OCI-LY3 (cell line): ENCODE measurements at regions not wholly inside any gene's neighbourhood (a gene's known extent, or its start where the extent isn't known, plus 50 kb on each side); places are given as distances from the start of the nearest gene placed in this dataset.

Experiments used
- H2AFZ ChIP-seq: fragments of 200-600, 300-600 bp; shearing (Covaris generic); 2 replicates; pipeline ENCODE4 v1.6.0; 2014; ENCODE audit warnings: antibody characterized with exemption, low read depth, low read length
- H3K27ac ChIP-seq: fragments of 200-600, 300-600 bp; sonication (generic); 2 replicates; pipeline ENCODE4 v1.5.1; 2014; ENCODE audit warnings: mild to moderate bottlenecking, low read length, moderate library complexity, mixed read lengths
- H3K27me3 ChIP-seq: fragments of 200-600, 300-600 bp; sonication (generic); 2 replicates; pipeline ENCODE4 v1.6.1; 2014; ENCODE audit warnings: low read depth, low read length, mixed read lengths
- H3K36me3 ChIP-seq: fragments of 200-600, 300-600 bp; sonication (generic); replicated peaks from 2 replicates; pipeline ENCODE3; 2014; ENCODE audit warnings: low read depth, low read length, mixed read lengths
- H3K4me1 ChIP-seq: fragments of 300-600, 200-600 bp; sonication (generic); 2 replicates; pipeline ENCODE4 v1.6.1; 2014; ENCODE audit warnings: low read length, mixed read lengths
- H3K4me2 ChIP-seq: fragments of 200-600, 300-600 bp; sonication (generic); 2 replicates; pipeline ENCODE4 v1.6.1; 2014; ENCODE audit warnings: low read length, mixed read lengths
- H3K4me3 ChIP-seq: fragments of 300-600, 200-600 bp; sonication (generic); 2 replicates; pipeline ENCODE4 v1.5.1; 2014; ENCODE audit warnings: antibody characterized with exemption, mild to moderate bottlenecking, low read length, moderate library complexity
- H3K79me2 ChIP-seq: fragments of 300-600, 200-600 bp; shearing (Covaris generic); 2 replicates; pipeline ENCODE4 v1.6.1; 2014; ENCODE audit warnings: mild to moderate bottlenecking, low read length, mixed read lengths
- H3K9ac ChIP-seq: fragments of 300-600, 200-600 bp; shearing (Covaris generic); 2 replicates; pipeline ENCODE4 v1.6.0; 2014; ENCODE audit warnings: mild to moderate bottlenecking, low read length, moderate library complexity
- H3K9me3 ChIP-seq: fragments of 200-600, 300-600 bp; shearing (Covaris generic); 2 replicates; pipeline ENCODE4 v1.6.1; 2014; ENCODE audit warnings: low read length, mixed read lengths; ENCODE audit not compliant: insufficient read depth
- H4K20me1 ChIP-seq: fragments of 200-600, 300-600 bp; sonication (generic); 2 replicates; pipeline ENCODE4 v1.6.1; 2016; ENCODE audit warnings: low read length, mixed read lengths; ENCODE audit not compliant: insufficient read depth
- EZH2phosphoT487 ChIP-seq: fragments of 200-600 bp; shearing (Covaris generic); IDR thresholded peaks from 2 replicates; pipeline ENCODE4 v1.6.1; 2018; ENCODE audit warnings: antibody characterized with exemption, mixed run types, low read depth
- TF ChIP-seq, protein P1 (sequence below): fragments of 200-600, 300-600 bp; sonication (generic); IDR thresholded peaks from 2 replicates; pipeline ENCODE4 v1.5.1; 2014; ENCODE audit warnings: antibody characterized with exemption, low read length, low read depth

- no peak overlapping the region for H2AFZ ChIP-seq
- no peaks in the 10 kb centered on the region for H3K9me3 ChIP-seq
- no peaks in the 10 kb centered on the region for H3K36me3 ChIP-seq
- no peaks in the 10 kb centered on the region for H3K79me2 ChIP-seq
- H3K4me1 ChIP-seq = peaks cover 14% of the 10 kb centered on the region; the same call in 1 of the 2 replicates
- H3K27me3 ChIP-seq = peaks cover 27% of the 10 kb centered on the region
- TF ChIP-seq, protein P1, sequence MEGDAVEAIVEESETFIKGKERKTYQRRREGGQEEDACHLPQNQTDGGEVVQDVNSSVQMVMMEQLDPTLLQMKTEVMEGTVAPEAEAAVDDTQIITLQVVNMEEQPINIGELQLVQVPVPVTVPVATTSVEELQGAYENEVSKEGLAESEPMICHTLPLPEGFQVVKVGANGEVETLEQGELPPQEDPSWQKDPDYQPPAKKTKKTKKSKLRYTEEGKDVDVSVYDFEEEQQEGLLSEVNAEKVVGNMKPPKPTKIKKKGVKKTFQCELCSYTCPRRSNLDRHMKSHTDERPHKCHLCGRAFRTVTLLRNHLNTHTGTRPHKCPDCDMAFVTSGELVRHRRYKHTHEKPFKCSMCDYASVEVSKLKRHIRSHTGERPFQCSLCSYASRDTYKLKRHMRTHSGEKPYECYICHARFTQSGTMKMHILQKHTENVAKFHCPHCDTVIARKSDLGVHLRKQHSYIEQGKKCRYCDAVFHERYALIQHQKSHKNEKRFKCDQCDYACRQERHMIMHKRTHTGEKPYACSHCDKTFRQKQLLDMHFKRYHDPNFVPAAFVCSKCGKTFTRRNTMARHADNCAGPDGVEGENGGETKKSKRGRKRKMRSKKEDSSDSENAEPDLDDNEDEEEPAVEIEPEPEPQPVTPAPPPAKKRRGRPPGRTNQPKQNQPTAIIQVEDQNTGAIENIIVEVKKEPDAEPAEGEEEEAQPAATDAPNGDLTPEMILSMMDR = no peak
- TF ChIP-seq EZH2phosphoT487 = no peak
- H3K4me2 ChIP-seq = no peak overlapping the region
- no peak overlapping the region for H3K27ac ChIP-seq
- no peaks in the 10 kb centered on the region for H4K20me1 ChIP-seq
- H3K9ac ChIP-seq = no peak overlapping the region
- no peak overlapping the region for H3K4me3 ChIP-seq
Measured at GRCh38 chr17:79530361-79531105, 80.3 kb downstream of the RBFOX3 start.

- H3K4me1 ChIP-seq = peaks cover 14% of the 10 kb centered on the region; the same call in 1 of the 2 replicates
- peaks cover 35% of the 10 kb centered on the region for H3K27me3 ChIP-seq
- H3K36me3 ChIP-seq = no peaks in the 10 kb centered on the region
- H3K9me3 ChIP-seq = no peaks in the 10 kb centered on the region
- TF ChIP-seq, protein P1 = no peak
- no peak overlapping the region for H3K27ac ChIP-seq
- no peak overlapping the region for H2AFZ ChIP-seq
- H3K9ac ChIP-seq = no peak overlapping the region
- no peak overlapping the region for H3K4me2 ChIP-seq
- no peak overlapping the region for H3K4me3 ChIP-seq
- no peaks in the 10 kb centered on the region for H4K20me1 ChIP-seq
- no peaks in the 10 kb centered on the region for H3K79me2 ChIP-seq
Measured at GRCh38 chr17:79529661-79530081, 81.2 kb downstream of the RBFOX3 start.

DNA sequence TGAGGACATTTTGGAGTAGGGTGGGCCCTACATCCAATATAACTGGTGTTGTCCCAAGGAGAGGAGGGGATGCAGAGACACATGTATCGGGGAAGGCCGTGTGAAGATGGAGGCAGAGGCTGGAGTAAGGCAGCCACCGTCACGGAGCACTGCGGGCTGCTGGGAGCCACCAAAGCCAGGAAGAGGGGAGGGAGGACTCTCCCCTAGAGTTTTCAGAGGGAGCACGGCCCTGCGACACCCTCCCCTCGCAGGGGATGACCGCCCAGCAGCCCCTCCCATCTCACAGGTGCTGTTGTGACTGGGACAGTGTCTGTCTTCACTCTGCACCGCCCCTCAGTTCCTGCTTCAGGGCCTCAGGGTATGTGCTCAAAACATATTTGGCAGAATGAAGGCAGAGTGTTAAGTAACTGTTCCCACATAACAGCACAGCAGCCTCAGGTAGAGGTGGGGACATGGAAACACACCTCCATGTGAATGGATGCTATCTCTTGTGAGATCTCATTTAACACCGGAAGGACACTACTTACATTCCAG is 82.2 kb downstream of the RBFOX3 start:
- TF ChIP-seq, protein P1 = no peak
- no peak for TF ChIP-seq EZH2phosphoT487
- Histone ChIP-seq H3K4me1 (peaks cover 14% of the 10 kb centered on the region; the same call in 1 of the 2 replicates), H3K79me2 (no peaks in the 10 kb centered on the region), H4K20me1 (no peaks in the 10 kb centered on the region), H3K27ac (no peak overlapping the region), H3K4me2 (no peak overlapping the region), H3K36me3 (no peaks in the 10 kb centered on the region), H3K4me3 (no peak overlapping the region), H3K27me3 (peaks cover 45% of the 10 kb centered on the region), H3K9me3 (no peaks in the 10 kb centered on the region), H3K9ac (no peak overlapping the region), H2AFZ (no peak overlapping the region)

- H3K27me3 ChIP-seq = peaks cover 38% of the 10 kb centered on the region
Measured at GRCh38 chr17:79527306-79527705, 83.5 kb downstream of the RBFOX3 start.

More at GRCh38 chr17:79527306-79527705, 83.5 kb downstream of the RBFOX3 start:
- H3K4me3 ChIP-seq = no peak overlapping the region
- no peak overlapping the region for H3K27ac ChIP-seq
- no peaks in the 10 kb centered on the region for H3K79me2 ChIP-seq
- no peak overlapping the region for H3K9ac ChIP-seq
- no peaks in the 10 kb centered on the region for H3K36me3 ChIP-seq
- no peaks in the 10 kb centered on the region for H3K9me3 ChIP-seq
- H2AFZ ChIP-seq = no peak overlapping the region
- peaks cover 4% of the 10 kb centered on the region; the same call in 1 of the 2 replicates for H3K4me1 ChIP-seq
- TF ChIP-seq, protein P1 = no peak
- TF ChIP-seq EZH2phosphoT487 = no peak
- H4K20me1 ChIP-seq = no peaks in the 10 kb centered on the region
- no peak overlapping the region for H3K4me2 ChIP-seq
